HG03097 (cell line): ENCODE measurements at regions not wholly inside any gene's neighbourhood (a gene's known extent, or its start where the extent isn't known, plus 50 kb on each side); places are given as distances from the start of the nearest gene placed in this dataset.

Experiments
- ATAC-seq: cut with Tn5 transposase; IDR thresholded peaks from one replicate; pipeline ENCODE4 v1.9.1; 2021; ENCODE audit not compliant: unreplicated experiment, low FRiP score

GRCh38 chr6:165743366-165743898 is 80.4 kb upstream of the PDE10A start:
- no peak for ATAC-seq

- ATAC-seq = no peak
Measured at GRCh38 chr6:165742047-165742446, 79.0 kb upstream of the PDE10A start.

- ATAC-seq = no peak
Measured at GRCh38 chr6:165737396-165737795, 74.4 kb upstream of the PDE10A start.

- no peak for ATAC-seq
Measured at GRCh38 chr6:165735065-165735464, 72.0 kb upstream of the PDE10A start.

DNA sequence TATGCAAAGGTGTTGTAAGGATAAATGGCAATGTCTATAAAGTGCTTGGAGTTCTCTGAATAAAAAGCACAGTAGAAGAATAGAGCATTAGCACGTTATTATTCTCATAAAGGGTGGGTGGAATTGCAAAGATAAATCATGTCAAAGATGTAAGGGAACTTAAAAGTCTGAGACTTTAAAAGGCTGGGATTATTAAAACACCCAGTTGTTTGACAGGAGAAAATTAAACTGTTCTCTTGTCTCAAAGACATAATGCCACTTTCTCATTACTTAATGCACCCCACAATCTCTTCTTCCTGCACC is 70.4 kb upstream of the PDE10A start:
- ATAC-seq = no peak

DNA sequence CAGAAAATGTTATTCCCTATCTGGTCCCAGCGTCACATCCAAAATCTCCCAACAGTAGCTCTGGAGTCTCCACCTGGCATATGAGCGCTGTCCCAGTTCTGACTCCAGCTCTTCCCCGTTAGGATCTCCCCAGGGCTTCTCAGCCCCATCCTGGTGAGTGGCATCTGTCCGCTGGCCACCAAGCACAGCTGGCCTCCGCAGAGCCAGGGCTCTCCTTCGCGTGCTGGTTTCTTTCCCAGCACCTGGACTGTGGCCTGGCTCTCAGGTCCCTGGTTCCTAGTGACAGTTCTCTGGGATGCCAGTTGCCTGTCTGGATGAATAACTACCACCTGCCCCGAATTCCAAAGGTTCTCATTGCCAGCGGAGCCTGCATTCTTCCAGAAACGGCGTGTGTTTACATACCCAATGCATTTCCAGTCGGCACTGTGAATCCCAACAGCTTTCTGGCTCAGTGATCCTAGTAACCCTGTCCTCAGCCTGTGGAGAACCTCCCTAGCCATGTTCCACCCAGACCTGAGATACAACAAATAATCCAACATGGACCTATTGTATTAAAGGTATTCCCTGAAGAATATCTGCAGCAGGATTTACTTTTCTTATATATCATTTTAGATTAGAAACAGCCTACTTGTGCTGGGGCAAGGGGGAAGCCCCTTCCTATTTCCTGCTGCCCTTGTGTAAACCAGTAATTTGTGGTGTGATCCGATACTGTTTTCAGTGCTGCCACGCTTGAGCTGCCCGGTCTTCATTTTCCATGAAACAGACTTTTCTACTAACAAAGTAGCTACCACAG is 69.9 kb upstream of the PDE10A start:
- no peak for ATAC-seq

DNA sequence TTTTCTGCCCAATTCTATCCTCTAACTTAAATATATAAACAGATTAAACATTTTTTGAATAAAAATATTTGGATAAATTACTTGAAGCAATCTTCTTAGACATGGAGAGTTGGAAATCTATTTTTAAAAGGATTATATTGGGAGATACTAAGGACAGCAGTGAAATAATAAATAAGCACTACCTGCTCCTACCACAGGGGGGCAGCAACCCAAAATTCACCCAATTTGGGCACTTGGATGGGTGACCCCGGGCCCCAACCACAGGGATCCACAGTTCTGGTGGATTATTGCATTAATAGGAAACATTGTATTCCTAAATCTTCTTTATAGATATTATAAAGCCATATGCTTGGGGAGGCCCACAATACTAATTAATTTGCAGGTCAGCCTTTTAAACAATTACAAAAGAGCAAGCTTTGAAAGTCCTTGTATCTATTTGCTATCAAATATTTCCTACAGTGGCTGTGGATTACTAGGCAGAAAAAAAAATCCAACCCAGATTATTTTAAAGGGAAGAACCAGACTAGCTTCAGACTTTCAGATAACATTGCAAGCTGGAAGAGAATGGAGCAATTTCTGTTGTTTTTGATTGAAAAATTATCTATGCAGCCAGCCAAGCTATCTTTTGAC is 66.4 kb upstream of the PDE10A start:
- ATAC-seq = no peak

DNA sequence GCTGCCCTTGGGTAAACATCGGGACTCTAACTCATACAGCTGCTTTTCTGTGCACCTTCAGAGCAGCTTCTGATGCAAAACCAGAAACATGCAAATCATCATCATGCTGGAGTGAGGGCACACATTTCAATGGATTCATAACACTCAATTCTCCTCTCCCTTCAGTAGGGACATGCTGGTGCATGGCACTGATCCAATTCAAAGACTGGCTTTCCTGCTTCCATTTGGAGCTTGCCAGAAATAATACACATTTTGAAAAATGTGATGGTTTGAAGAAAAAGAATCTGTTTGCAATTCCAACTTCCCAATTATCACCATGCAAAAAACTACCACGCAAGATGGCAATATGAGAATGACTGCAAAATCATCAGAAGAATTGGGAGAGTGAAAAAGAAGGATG is 65.2 kb upstream of the PDE10A start:
- ATAC-seq = no peak

- ATAC-seq = no peak
Measured at GRCh38 chr6:165726965-165727381, 63.9 kb upstream of the PDE10A start.

- no peak for ATAC-seq
Measured at GRCh38 chr6:165726290-165726875, 63.3 kb upstream of the PDE10A start.

DNA sequence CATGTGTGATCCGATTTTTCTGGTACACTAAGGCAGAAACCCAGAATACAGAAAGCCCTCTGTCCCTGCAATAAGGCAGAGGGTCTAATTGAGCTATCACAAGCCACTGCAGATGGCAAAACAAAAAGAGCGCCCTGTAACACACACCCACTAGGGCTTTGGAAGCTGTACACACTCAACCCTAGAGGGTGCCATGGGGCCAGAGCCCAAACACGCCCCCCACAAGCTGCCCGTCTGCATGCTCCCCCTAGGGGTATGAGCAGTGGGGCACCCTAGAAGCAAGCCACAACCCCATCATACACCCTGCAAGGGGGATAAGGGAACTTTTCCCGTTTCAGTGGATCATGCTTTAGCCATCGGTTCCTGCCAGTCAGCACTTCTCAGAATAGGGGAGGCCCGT is 62.2 kb upstream of the PDE10A start:
- ATAC-seq = no peak

DNA sequence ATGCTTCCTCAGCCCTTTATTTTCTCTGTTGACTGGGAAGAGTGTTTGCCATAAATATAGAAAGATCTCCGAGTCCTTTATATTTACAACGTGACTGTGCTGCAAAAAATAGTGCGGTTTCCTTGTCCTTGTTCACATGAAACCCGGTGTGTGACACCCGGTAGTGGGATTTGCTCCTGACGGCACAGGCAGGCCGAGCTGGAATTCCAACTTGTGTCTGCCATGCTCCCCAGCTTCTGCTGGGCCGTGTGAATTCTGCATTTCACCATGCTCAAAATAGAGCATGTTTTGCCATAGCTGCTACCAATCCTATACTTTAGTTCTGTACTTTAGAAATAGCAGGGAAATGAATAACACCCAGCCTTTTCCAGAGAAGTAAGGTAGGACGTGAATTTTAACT is 60.3 kb upstream of the PDE10A start:
- no peak for ATAC-seq

- no peak for ATAC-seq
Measured at GRCh38 chr6:165722022-165722421, 59.0 kb upstream of the PDE10A start.

- no peak for ATAC-seq
Measured at GRCh38 chr6:165721356-165721755, 58.3 kb upstream of the PDE10A start.

DNA sequence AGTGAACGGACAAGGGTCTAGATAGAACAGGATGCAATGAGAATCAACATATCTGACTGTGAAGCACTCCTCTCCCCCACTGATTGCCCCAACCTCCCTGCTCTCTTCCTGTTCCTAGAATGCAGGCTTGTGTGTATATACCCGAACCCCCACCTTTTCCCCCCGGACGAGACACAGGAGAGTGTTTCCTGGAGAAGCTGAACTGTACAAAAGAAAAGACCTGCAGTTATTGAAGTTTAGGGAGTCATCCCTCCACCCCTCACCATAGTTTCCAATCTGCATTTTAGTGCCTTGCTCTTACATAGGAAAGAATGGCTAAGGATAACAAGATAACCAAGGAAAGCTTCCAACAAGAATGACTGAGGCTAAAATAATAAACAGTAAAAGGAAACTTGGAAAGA is 55.5 kb upstream of the PDE10A start:
- ATAC-seq = no peak

GRCh38 chr6:165717732-165718465 is 54.9 kb upstream of the PDE10A start:
- no peak for ATAC-seq

DNA sequence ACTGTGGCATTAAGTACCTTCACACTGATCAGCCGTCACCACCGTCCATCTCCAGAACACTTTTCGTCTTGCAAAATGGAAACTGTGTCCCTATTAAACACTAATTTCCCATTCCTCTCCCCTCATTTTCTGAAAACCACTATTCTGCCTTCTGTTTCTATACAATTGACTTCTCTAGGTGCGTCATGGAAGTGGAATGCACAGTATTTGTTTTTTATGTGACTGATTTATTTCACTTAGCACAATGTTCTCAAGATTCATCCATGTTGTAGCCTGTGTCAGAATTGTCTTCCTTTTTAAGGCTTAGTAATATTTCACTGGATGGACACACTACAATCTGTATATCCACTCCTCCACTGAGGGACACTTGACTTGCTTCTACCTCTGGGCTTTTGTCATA is 53.8 kb upstream of the PDE10A start:
- ATAC-seq = no peak

DNA sequence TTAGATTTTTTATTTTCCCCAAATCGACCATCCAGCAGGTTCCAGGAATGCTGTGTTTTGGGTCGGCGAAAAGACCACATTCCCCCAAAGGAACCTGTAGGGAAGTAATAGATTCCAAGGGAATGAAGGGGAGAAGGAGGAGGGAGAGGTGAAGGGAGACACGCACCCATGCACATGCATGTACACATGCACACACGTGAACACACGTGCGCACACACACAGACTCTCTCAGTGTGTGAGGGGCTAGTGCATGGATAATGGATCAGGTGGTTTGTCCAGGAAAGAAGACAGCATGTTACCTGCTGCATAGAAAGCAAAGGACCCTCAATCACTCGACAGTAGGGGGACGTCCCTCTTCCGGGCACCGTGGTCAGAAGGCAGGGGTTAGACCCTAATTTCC is 52.4 kb upstream of the PDE10A start:
- no peak for ATAC-seq

- ATAC-seq = no peak
Measured at GRCh38 chr6:165714907-165715306, 51.9 kb upstream of the PDE10A start.

- ATAC-seq = no peak
Measured at GRCh38 chr6:165713845-165714466, 50.9 kb upstream of the PDE10A start.
